AG08395 (cell line): ENCODE measurements at regions not wholly inside any gene's neighbourhood (a gene's known extent, or its start where the extent isn't known, plus 50 kb on each side); places are given as distances from the start of the nearest gene placed in this dataset.

Experiments used
- DNase-seq: peaks from one replicate; pipeline ENCODE4 v3.0.0; 2012; ENCODE audit warnings: mixed read lengths, low spot score

GRCh38 chrX:65034292-65034667, 58.0 kb upstream of the ZC4H2 start:
- DNase-seq, result no peak
